ENCODE measurements at regions not wholly inside any gene's neighbourhood (a gene's known extent, or its start where the extent isn't known, plus 50 kb on each side); places are given as distances from the start of the nearest gene placed in this dataset.
"Not testable (repeated sequence)": the region's sequence is repeated elsewhere in the genome, so short reads cannot be mapped to it uniquely, and the experiment has no call there.

DNA sequence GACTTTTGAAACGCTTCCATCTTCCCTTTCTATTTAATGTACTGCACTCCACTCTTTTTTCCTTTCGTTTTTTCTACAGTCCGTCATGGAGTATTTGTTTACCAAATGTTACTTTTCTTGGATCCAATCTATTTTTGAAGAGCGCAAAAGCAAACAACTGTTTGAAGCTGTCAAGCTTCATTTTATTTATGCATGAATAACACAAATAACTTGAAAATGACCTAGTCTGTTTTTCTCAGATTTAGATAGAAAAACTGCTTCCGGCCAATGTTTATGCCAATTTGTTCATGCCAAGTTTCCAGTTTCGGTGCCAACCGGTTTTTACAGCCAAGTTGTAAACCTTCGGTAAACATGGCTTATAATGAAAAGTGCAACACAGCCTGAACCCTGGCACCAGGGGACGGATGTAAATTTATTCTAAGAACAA, 150.9 kb upstream of the KLF6 start:
- peak; percentile 52 for DNase-seq

DNA sequence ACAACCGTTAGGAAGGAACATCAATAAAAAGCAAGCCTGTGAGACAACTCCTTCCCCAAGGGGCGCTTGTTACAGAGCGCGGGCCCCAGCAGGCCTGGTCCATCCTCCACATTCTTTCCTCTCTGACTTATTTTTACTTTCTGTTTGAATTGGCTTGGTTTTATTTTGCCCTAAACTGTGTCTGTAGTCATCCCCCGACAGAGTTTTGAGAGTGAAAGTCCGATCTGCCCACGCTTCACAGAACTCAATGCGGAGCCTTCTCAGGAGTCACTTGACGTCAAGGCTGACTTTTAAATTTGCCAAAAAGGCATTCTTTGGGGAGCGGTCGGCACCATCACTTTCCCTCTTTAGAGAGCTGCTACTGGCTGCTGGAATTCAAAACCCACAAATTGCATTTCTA, 150.1 kb upstream of the KLF6 start:
- DNase-seq: no peak

DNA sequence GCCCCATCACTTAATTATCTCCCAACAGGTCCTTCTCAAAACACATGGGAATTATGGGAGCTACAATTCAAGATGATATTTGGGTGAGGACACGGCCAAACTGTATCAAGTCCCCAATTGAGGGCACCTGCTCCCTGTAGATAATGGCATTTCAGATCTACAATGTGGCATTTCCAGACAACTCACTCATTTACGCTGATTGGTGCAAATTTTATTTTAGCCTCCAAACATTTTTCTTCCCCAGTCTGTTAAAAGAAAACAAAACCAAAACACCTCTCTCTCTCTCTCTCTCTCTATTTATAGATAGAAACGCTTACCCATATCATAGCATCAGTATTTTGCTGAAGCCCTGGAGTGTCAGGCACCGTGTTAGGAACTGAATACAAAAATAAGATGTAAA, 148.7 kb upstream of the KLF6 start:
- DNase-seq: no peak

DNA sequence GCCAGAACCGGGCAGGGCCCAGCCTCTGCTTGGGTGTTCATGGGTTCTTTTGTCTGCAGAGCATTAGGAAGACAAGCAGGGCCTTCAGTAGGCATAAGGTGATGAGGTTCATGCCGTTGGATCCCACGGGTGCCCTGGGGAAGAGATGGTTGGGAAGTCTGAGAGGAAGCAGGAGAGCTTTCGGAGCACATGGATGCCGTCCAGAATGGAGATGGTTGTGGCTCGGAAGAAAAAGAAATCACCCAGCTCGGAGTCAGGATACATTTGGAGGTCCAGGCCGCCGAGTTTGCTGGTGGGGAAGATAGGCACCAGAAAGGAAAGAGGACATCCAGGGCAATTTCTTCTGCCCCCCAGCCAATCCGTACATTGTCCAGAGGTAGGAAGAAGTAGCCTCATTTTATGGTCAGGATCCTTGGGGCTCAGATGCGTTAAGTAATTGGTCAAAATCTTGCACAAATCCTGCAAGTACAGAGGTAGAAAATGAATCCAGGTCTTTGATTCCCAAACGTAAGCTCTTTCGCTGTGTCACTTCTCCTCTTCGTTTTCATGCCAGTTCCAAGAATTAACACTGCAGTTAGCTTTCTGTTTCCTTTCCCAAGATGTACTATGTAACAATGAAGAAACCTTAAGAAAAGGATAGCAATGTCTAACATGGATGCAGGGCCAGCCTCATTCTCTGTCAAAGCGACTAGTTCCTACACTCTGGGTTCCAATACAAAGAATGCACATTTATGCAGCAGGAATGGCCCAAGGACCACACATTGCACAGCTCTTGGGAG, 147.8 kb upstream of the KLF6 start:
- DNase-seq: no peak

DNA sequence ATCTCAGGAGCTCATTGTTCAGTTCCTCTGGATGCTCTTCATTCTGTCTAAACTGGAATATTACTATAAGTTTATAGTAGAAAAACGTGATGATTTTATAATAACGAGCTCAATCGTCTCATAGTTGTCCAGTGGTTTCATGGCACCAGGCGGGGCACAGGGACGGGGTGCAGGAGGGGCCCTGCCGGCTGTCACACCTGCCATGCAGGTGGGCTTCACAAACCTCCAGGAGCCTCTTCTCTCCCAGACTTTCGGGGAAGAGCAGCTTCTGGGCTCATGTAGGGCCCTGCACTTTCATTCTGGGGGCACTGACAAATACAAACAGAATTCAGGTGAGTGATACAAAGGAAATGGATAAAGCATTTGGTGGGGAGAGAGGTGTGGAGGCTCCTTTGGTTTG, 146.9 kb upstream of the KLF6 start:
- no peak for DNase-seq

DNA sequence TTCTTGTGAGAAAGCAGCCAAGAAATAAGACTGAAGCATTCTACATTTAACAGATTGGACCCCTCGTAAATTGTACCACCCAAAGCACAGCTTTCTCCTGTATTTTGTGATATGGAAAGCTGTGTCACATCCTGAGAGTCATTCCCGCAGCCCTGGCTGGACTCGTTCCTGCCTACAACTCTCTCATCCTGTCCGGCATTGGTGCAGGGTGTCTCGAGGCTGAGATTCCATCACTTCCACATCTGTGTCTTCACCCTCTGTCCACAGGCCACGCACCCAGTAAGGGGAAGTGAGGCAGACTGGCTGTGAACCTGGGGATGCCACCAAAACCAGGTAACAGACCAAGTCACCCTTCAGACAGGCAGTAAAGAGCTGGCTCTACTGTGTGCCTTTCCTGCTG, 146.2 kb upstream of the KLF6 start:
- DNase-seq: no peak

DNA sequence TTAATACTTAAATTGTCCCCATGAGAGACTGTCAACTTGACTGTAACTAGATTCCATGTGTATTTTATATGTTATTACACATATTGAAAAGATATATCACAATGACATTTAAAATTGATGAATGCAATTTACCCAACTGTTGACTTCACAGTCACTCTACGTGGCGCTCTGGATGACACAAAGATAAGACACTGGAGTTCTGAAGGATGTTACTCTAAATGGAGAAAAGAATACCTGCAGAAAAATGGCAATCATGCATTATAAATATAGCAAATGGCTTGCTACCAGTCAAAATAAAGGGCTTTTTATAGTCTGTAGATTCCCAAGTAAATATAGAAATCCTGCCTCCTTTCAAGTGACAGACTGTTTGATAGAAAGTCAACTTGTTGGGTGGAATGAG, 143.6 kb upstream of the KLF6 start:
- no peak for DNase-seq

DNA sequence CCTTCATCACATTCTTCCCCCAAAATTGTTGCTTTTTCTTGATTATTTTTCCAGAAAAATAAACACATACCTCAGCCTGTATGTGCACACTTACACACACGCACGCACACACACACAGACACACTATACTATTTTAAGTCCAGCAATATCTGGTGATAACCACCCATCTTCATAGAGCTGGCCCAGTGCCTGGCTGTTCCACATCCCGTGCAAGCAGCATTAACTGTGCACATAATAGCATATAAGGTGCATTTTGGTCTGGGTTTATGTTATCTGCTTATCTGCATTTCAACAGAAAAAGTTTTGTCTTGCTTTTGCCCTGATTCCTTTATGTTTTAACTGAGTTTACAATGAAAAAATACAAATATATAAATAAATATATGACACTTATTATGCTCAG, 143.1 kb upstream of the KLF6 start:
- DNase-seq: no peak

DNA sequence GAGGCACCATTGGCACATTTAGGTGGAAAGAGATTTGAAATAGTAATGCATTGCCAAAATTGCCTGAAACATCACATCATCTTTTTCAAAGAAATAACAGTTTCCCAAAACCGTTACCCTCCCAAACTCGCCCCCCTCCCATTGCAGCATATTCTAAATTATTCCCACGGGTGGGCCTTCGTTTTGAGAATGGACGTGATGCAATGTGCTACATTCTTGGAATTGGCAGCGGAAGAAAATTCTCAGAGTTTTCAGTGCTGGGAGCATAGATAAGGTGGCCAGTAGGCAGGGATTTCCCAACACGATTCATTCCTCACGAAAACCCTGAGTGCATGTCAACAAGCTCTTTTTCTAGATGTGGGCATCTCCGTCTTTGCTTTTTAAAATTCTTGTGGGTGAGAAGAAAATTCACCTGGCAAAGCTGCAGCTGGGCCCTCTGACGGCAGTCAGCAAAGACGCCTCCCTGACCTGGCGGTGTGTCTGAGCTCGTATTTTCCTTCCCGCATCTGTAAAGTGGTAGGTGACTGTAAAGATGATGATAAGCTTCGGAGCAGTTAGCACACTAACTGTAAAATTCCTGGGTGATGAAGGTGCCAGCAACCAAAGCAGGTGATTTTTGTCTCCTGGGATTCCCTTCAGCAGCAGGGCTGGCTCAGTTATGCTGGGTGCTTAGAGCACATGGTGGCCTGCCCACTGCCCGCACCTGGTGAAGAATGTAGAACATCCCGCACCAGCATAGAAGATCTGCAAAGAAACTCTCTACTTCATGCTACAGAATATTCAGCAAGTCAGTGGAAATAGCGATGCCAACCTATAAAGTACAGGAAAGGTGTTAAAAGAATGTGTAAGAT, 141.9 kb upstream of the KLF6 start:
- no peak for DNase-seq

DNA sequence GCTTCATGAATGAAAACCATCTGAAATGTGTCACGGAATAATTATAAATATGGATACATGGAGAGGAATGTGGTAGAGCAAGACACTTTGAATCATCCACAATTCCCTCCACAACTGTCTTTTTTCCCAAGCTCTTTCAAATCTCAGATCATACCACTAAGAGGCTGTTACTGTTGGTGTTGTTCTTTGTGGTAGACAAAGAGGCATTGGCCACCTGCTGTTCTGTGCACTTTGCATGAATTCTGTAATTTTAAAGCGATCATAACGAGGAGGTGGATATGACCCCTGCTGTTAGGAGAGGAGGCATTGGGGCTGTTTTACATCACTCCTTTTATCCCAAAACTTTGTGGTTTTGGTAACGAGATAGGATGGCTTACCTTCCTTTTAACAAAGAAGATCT, 141.2 kb upstream of the KLF6 start:
- DNase-seq: no peak

DNA sequence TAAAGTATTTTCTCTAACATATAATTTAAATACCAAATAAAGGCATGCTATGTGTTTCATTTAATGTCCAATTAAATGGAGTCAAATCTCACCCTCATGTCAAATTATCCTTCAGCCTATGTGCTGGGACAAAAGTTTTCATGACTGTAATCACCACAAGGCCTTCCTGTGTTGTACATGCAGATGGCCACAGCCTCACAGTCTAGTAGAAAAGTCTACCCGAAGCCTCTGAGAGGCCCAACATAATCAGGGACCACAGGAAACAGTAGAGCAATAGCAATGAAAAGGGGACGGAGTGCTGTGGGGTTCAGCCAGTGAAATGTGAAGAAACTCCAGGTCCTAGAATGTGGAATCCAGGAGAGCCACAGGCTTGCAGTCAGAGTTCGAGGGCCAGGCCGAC, 140.2 kb upstream of the KLF6 start:
- no peak for DNase-seq

DNA sequence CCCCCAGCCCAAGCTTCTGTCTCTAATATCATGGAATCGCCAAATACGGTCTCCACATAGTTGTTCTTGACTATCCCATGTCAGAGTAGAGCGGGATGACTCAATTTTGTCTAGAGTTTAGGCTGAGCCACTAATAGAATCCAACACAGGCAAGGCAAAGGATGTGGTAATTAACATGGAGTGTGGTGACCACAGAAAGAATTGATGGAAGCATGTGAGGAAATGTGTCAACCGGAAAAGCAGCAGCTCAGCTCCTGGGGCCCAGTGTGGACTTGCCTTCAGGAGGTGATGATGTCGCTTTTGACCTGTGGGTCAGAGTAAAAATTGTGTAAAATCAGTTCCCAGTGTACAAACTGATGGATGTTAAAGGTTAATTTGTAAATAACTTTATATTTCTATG, 139.3 kb upstream of the KLF6 start:
- no peak for DNase-seq

DNA sequence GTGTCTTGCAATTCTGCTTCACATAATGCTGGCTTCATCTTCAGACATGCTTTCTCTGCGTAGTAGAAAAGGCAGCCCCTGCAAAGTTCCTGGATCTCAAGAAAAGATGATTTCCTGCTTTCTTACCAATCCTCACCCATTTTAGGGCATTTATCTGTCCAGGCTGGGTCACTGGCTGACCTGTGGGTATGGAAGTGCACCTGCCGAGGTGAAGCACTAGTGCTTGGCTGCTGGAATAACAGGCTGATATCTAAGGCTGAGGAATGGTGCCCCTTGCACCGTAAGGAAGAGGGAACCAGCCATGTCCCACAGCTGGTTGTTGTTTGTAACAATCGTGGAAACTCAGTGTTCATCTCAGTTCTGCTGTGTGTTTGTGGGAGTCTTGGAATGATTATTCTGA, 138.0 kb upstream of the KLF6 start:
- DNase-seq: no peak

DNA sequence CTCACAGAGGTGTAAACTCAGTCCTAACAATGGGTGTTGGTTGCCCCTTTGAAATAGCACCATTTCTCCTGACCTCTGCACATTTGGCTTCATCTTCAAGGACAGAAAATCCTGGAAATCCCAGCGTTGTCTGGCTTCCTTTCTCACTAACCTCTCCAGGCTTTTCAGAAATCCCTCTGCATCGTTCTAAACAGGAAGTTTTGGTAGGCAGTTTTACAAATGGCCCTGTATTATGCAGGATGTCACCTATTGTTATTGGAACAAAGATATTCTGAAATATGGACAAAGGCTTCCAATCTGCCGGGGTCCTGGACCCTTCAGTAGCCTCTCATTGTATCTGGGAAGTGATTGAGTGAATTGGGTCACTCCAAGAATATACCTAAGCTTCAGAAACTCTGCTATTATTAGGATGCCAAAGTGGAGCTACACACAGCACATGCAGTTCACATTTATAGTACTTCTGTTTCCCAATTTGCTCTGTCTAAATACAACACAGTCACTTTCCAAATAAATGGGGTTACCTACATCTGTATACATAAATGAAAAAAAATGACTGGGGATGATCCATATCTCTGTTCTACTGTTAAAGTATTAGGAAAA, 134.8 kb upstream of the KLF6 start:
- no peak for DNase-seq

DNA sequence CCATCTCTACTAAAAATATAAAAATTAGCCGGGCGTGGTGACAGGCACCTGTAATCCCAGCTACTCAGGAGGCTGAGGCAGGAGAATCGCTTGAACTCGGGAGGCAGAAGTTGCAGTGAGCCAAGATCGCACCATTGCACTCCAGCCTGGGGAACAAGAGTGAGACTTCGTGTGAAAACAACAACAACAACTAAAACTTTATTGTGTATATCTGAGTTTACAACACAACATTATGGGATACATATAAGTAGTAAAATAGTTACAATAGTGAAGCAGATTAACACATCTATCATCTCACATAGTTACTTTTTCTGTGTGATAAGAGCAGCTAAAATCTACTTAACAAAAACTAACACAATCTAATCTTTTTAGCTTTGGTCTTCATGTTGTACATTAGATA, 132.4 kb upstream of the KLF6 start:
- not testable (repeated sequence) for DNase-seq

DNA sequence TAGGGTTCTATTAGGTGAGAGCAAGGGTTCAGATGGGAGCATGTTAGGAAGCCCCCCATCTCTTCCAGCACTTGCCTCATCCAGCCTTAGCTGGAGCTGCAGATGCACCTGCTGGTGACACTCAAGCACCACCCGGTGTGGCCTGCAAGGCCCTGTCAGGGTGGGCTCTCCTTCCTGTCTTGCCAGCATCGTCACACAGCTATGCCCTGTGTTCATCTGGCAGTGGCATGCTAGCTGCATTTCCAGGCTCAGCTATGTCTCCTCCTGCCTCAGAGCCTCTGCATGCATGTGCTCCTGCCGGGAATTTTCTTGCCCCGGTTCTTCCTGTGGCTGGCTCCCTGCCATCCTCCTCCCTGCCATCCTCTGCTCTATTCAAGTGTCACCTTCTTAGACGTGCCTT, 129.7 kb upstream of the KLF6 start:
- no peak for DNase-seq

DNA sequence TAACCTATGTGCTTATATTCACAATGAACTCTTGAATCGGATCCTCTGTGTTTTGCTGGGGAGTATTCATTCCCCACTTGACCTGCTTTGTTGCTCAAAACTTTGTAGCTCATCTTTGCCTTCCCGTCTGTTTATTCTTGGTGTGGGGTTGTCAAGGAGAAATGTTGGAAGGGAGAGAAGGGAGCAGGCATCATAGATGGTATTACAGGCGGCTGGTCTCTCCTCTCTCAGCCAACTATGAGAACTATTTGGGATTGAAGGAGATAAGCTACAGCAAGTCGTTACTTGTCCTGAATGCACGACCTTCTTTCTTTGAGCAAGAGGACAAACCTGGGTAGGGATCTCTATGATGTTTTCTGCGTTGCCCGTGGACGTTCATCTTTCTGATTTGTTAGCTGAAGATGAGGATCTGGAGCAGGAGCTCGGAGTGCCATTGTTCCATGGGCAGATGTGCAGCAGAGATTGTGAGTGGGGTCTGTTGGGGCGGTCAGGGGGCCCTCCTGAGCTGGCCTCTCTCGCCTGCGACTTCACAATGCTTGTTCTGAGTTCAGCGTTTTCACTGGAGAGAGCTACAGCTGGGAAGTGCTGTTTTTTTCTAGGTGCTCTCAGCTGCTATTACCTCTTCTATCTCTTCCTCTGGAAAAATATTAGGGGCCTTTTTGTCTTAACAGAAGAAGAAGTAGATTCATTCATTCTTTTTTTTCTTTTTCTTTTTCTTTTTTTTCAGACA, 126.9 kb upstream of the KLF6 start:
- no peak for DNase-seq

DNA sequence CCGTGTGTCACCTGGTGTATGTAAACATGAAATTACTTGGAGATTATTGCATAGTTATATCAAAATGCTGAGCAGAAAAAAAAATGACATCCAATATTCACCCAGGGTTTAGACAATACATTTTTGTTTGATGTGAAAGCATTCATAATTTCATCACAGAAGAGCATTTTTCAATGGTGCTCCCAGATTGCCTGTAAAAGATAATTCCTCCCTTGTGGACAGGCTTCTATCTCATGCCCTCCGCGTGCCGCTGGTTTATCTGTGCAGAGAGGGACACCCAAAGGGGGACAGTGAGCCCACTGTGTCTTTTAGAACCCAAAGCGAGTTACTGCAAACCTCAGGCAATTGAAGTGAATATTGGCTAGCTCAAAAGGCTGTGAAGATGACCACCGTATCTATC, 126.2 kb upstream of the KLF6 start:
- no peak for DNase-seq

DNA sequence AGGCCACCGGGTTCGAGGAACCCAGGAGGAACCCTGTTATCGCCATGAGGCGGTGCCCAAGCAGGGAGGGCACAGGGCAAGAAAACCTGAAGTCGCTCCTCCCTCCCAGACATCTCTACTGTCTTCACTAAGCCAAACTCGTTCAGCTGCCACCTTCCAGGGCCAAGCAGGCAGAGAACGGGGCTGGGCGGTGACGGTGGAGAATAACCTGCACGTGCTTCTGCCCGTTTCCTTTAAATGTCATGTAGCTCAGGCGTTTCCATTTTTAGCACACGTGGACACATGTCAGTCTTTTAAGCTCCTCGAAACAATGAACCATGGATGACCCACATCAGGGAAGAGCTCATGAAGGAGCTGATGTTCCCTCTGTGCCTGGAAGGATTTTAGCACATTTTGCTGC, 124.3 kb upstream of the KLF6 start:
- DNase-seq: no peak

DNA sequence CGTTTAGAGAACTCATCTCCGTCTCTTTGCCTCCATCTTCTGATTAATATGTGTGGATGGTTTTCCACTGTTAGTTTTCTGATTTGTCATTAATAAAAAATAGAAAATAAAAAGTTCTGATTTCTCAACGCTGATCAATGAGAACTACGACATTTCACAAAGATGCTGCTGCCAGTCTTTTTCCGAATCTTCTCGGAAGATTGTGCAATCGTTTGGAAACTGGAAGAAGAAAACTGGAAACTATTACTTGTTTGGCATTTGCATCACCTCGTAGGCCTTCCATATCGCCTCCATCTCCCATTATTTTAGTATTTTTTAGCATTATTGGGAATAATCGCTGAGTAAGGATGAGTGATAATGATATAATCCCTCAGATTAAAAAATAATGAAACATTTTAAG, 123.2 kb upstream of the KLF6 start:
- no peak for DNase-seq

DNA sequence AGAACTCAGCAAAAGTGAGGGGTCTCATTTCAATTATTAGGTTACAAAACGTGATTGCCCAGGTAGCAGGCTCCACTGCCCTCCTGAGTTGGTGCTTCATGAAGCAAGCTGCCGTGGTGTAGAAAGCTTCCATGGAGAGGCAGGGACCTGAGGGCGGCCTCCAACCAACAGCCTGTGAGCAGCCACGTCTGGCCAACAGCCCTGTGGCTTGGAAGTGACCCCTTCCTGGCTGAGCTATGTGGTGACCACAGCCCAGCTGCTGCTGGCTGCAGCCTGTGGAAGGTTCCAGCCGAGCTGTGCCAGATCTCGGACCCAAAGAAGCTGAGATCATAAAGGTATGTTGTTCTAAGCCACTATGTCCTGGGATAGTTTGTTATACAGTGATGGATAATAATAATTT, 122.5 kb upstream of the KLF6 start:
- DNase-seq: no peak

DNA sequence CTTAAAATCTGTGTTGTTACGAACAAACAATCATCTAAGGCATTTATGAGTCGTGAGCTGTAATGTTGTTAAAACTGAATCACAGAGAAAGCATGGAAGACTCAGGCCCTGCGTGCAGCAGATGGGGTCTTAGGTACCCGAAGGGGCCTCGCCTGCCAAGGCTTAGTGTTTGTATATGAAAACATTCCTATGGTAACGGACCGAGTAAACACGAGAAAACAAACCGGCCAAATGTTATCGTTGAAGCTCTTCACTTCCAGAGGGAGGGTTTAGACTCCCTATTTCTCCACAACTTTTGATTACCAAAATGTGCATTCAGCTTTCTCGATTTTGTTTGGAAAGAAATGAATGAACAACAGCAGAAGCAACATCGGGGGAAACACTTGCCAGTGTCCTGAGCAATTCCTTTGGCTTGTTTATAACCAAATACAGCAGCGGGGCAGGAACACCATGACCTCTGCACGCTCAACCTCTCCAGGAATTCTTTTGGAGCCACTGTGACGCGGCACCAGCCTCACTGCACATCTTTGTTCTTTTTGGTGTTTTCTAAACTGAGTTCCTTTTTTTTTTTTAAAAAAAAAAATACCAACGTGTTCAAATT, 121.6 kb upstream of the KLF6 start:
- DNase-seq: no peak

DNA sequence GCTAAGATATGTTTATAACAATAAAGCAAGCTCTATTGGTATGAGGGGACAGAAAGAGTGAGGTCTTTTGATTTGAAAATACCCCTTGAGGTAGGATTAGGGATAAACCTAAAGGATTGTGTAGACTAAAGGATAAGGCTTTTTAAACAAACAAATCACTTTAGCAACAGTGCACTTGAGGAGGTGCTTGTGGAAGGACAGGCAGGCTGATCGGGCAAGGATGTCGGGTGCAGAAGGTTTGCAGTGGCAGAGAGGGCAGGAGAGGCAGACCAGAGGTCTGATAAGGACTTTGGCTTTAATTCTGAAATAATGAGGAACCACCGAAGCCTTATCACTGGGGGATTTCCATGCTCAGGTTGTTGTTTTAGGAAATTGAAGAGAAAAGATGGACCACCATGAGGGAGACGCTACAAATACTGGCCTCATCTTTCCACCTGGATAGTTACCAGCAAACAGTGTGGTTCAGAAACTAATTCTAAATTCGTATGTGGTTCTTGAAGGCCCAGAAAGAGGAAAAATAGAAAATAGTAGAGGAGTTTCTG, 119.5 kb upstream of the KLF6 start:
- DNase-seq: no peak
